T-helper 2 cell treated with Interferon-gamma antibody and Interleukin-4, amounts not matched to agents 5 μg/mL and 100 μg/mL, for 36 hours (primary cell): ENCODE measurements at regions not wholly inside any gene's neighbourhood (a gene's known extent, or its start where the extent isn't known, plus 50 kb on each side); places are given as distances from the start of the nearest gene placed in this dataset.

Experiments used
- DNase-seq: peaks from one replicate; pipeline ENCODE4 v3.0.0; 2021; ENCODE audit warnings: low spot score
- H3K27ac Mint-ChIP-seq: one replicate; pipeline ENCODE4 v1.8.0; 2021; ENCODE audit warnings: mild to moderate bottlenecking, mixed read lengths
- H3K27me3 Mint-ChIP-seq: one replicate; pipeline ENCODE4 v1.8.0; 2021; ENCODE audit warnings: low read depth, mixed read lengths
- H3K36me3 Mint-ChIP-seq: one replicate; pipeline ENCODE4 v1.8.0; 2021; ENCODE audit warnings: low read depth, mixed read lengths
- H3K4me1 Mint-ChIP-seq: one replicate; pipeline ENCODE4 v1.8.0; 2021; ENCODE audit warnings: low read depth, mixed read lengths
- H3K4me3 Mint-ChIP-seq: one replicate; pipeline ENCODE4 v1.8.0; 2022; ENCODE audit warnings: mild to moderate bottlenecking, moderate library complexity, mixed read lengths
- H3K9me3 Mint-ChIP-seq: one replicate; pipeline ENCODE4 v1.8.0; 2021; ENCODE audit warnings: mixed read lengths

- H3K4me3 Mint-ChIP-seq, result no peak overlapping the region
- H3K27me3 Mint-ChIP-seq, result peaks cover 2% of the 10 kb centered on the region
Observed at GRCh38 chr12:125211464-125211863, 146.2 kb downstream of the AACS start.

GRCh38 chr12:125214289-125214688 is 149.1 kb downstream of the AACS start:
- H3K27ac Mint-ChIP-seq, result no peak overlapping the region
- no peak for DNase-seq
- no peak overlapping the region for H3K4me3 Mint-ChIP-seq
- H3K27me3 Mint-ChIP-seq, result peaks cover 4% of the 10 kb centered on the region
- no peaks in the 10 kb centered on the region for H3K36me3 Mint-ChIP-seq
- peaks cover 5% of the 10 kb centered on the region for H3K4me1 Mint-ChIP-seq
- no peaks in the 10 kb centered on the region for H3K9me3 Mint-ChIP-seq

More at GRCh38 chr12:125211464-125211863, 146.2 kb downstream of the AACS start:
- no peak for DNase-seq
- no peaks in the 10 kb centered on the region for H3K36me3 Mint-ChIP-seq
- no peaks in the 10 kb centered on the region for H3K9me3 Mint-ChIP-seq
- peaks cover 5% of the 10 kb centered on the region for H3K4me1 Mint-ChIP-seq
- H3K27ac Mint-ChIP-seq, result no peak overlapping the region

- Mint-ChIP-seq H3K9me3 (no peaks in the 10 kb centered on the region), H3K4me3 (no peak overlapping the region), H3K36me3 (no peaks in the 10 kb centered on the region), H3K4me1 (no peaks in the 10 kb centered on the region), H3K27me3 (peaks cover 7% of the 10 kb centered on the region), H3K27ac (no peak overlapping the region)
- no peak for DNase-seq
Observed at GRCh38 chr12:125216756-125217155, 151.5 kb downstream of the AACS start.

DNA sequence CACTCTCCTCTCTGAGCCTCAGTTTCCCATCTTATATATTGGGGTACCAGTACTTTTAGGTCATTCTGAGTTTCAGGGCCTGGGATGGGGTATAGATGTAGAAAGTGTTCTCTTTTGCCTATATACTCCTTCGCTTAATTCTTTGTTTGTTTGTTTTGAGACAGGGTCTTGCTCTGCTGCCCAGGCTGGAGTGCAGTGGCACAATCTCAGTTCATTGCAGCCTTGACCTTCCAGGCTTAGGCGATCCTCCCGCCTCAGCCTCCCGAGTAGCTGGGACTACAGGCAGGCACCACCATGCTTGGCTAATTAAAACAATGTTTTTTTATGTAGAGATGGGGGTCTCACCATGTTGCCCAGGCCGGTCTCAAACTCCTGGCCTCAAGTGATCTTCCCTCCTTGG is 152.1 kb downstream of the AACS start:
- Mint-ChIP-seq H3K36me3 (no peaks in the 10 kb centered on the region), H3K27me3 (peaks cover 7% of the 10 kb centered on the region), H3K4me1 (no peaks in the 10 kb centered on the region), H3K4me3 (no peak overlapping the region), H3K9me3 (no peaks in the 10 kb centered on the region), H3K27ac (no peak overlapping the region)
- no peak for DNase-seq

DNA sequence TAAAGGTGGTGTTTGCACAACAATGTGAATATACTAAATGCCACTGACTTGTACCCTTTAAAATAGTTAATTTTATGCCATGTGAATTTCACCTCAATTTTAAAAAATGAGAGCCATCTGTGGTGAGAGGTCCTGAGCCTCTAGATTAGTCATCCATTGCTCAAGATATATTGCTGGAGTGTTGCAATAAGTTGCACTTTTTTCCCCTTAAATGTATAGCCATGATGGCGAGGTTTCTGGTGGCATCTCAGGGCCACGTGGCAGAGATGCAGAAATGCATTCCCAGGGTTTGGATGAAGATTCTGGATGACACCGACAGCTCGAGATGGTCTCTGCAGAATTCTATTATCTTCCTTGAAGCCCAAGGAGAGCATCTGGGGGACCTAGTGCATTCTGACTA is 153.7 kb downstream of the AACS start:
- Mint-ChIP-seq H3K4me3 (no peak overlapping the region), H3K9me3 (no peaks in the 10 kb centered on the region), H3K27me3 (peaks cover 7% of the 10 kb centered on the region), H3K36me3 (no peaks in the 10 kb centered on the region), H3K27ac (no peak overlapping the region), H3K4me1 (no peaks in the 10 kb centered on the region)
- no peak for DNase-seq

GRCh38 chr12:125220404-125221273 is 155.4 kb downstream of the AACS start:
- Mint-ChIP-seq H3K4me1 (no peaks in the 10 kb centered on the region), H3K27me3 (peaks cover 7% of the 10 kb centered on the region), H3K9me3 (no peaks in the 10 kb centered on the region), H3K4me3 (no peak overlapping the region), H3K27ac (no peak overlapping the region), H3K36me3 (no peaks in the 10 kb centered on the region)
- DNase-seq, result no peak

- peaks cover 7% of the 10 kb centered on the region for H3K27me3 Mint-ChIP-seq
Observed at GRCh38 chr12:125221602-125222001, 156.4 kb downstream of the AACS start.

GRCh38 chr12:125222876-125223275 is 157.6 kb downstream of the AACS start:
- Mint-ChIP-seq H3K4me3 (no peak overlapping the region), H3K27me3 (peaks cover 4% of the 10 kb centered on the region), H3K36me3 (no peaks in the 10 kb centered on the region), H3K27ac (no peak overlapping the region), H3K9me3 (no peaks in the 10 kb centered on the region), H3K4me1 (no peaks in the 10 kb centered on the region)
- DNase-seq, result no peak

More at GRCh38 chr12:125221602-125222001, 156.4 kb downstream of the AACS start:
- Mint-ChIP-seq H3K9me3 (no peaks in the 10 kb centered on the region), H3K4me1 (no peaks in the 10 kb centered on the region), H3K36me3 (no peaks in the 10 kb centered on the region), H3K27ac (no peak overlapping the region), H3K4me3 (no peak overlapping the region)
- DNase-seq, result no peak

- Mint-ChIP-seq H3K4me1 (no peaks in the 10 kb centered on the region), H3K9me3 (no peaks in the 10 kb centered on the region), H3K36me3 (no peaks in the 10 kb centered on the region), H3K27me3 (peaks cover 4% of the 10 kb centered on the region), H3K27ac (no peak overlapping the region), H3K4me3 (no peak overlapping the region)
- no peak for DNase-seq
Observed at GRCh38 chr12:125225641-125226040, 160.4 kb downstream of the AACS start.

GRCh38 chr12:125228519-125229260 is 163.5 kb downstream of the AACS start:
- no peaks in the 10 kb centered on the region for H3K36me3 Mint-ChIP-seq
- no peaks in the 10 kb centered on the region for H3K9me3 Mint-ChIP-seq
- DNase-seq, result no peak
- H3K27ac Mint-ChIP-seq, result no peak overlapping the region
- H3K4me1 Mint-ChIP-seq, result no peaks in the 10 kb centered on the region
- no peak overlapping the region for H3K4me3 Mint-ChIP-seq
- no peaks in the 10 kb centered on the region for H3K27me3 Mint-ChIP-seq

DNA sequence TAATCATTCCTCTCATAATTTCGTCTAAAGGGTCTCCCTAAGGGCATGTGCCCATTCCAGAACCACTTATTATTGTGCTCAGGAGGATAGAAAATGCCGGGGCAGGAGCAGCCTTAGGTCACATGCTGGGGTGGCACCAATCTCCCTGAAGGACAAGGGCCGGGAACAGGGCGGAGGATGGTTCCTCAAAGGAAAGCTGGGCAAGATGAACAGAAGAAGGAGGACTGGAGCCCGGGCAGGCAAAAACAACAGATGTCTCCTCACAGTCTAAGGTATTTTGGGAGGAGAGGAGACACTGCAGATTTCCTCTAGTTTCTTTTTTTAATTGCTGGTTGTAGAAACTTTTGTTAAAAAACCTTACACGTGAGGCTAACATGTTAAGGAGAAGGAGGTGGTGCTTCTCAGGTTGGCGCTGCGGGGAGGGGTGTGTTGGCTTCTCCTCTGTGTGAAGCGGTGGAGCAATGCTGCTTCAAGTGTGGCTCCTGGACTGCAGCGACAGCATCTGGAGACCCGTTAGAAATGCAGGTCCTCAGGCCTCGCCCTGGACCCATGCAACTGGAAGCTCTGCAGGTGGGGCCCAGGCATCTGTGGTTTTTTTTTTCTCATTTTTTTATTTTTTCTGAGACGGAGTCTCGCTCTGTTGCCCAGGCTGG is 164.8 kb downstream of the AACS start:
- H3K4me1 Mint-ChIP-seq, result no peaks in the 10 kb centered on the region
- H3K27ac Mint-ChIP-seq, result no peak overlapping the region
- H3K36me3 Mint-ChIP-seq, result no peaks in the 10 kb centered on the region
- no peaks in the 10 kb centered on the region for H3K27me3 Mint-ChIP-seq
- H3K9me3 Mint-ChIP-seq, result no peaks in the 10 kb centered on the region
- no peak for DNase-seq
- H3K4me3 Mint-ChIP-seq, result no peak overlapping the region

DNA sequence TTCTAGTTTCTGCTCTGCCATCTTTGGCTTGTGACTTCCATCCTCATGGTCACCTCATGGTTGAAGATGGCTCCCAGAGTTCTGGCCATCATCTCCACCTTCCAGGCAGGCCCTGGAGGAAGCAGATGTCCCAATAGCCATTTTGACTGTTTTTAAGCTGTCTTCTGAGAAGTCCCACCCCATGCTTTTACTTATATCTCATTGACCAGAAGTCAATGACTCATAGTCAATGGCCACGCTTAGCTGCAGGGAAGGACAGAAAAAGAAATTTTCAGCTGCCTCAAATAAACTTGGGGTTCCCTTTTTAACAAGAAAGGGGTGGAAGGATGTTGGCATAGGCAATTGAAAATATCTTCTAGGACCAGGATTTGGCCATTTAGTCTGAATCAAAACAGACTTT is 168.1 kb downstream of the AACS start:
- no peak overlapping the region for H3K27ac Mint-ChIP-seq

DNA sequence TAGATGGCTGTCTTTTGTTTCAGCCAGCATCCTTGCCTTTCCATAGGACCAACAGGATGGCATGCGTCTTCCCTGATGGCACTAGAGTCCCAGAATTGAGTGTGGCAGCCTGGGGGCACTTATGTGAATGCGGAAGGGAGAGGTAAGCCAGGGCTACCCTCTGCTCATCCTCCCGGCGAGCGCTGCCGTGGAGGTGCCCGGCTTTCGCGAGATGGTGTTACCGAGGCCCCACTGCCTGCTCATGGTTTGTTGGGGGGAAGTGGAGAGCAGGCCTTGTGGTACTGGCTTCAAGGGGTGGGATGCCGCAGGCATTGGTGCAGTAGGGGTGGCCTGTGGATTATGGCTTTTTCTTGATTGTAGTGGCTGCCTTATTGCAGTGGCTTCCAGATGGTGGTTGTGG is 174.3 kb downstream of the AACS start:
- DNase-seq, result no peak
- Mint-ChIP-seq H3K4me3 (no peak overlapping the region), H3K9me3 (no peaks in the 10 kb centered on the region), H3K27ac (no peak overlapping the region), H3K4me1 (no peaks in the 10 kb centered on the region), H3K27me3 (no peaks in the 10 kb centered on the region), H3K36me3 (no peaks in the 10 kb centered on the region)

More for the DNA sequence above, 168.1 kb downstream of the AACS start:
- no peaks in the 10 kb centered on the region for H3K27me3 Mint-ChIP-seq
- no peaks in the 10 kb centered on the region for H3K4me1 Mint-ChIP-seq
- DNase-seq, result no peak
- no peak overlapping the region for H3K4me3 Mint-ChIP-seq
- H3K36me3 Mint-ChIP-seq, result no peaks in the 10 kb centered on the region
- H3K9me3 Mint-ChIP-seq, result no peaks in the 10 kb centered on the region

DNA sequence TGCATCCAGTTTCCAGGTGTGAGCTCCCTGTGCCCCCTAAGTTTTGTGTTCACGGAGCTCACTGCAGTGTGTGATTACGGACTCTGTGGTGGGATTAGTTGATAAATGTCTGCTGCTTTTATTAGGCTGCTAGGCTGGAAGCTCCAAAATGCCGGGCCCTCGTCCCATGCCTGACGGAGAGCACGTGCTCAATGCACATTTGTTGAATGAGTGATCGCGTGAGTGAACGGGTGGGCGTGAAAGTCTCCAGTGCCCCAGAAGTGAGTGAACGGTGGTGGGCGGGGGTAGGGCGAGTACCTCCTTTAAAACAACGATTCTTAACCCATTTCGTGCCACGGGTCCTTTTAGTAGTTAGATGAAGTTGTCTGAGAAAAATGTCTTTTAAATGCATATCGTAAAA is 175.5 kb downstream of the AACS start:
- H3K4me1 Mint-ChIP-seq, result no peaks in the 10 kb centered on the region
- H3K9me3 Mint-ChIP-seq, result no peaks in the 10 kb centered on the region
- no peaks in the 10 kb centered on the region for H3K27me3 Mint-ChIP-seq
- H3K4me3 Mint-ChIP-seq, result no peak overlapping the region
- H3K27ac Mint-ChIP-seq, result no peak overlapping the region
- no peak for DNase-seq
- no peaks in the 10 kb centered on the region for H3K36me3 Mint-ChIP-seq
